Neuronal stem cell (in vitro differentiated cells): ENCODE measurements at regions not wholly inside any gene's neighbourhood (a gene's known extent, or its start where the extent isn't known, plus 50 kb on each side); places are given as distances from the start of the nearest gene placed in this dataset.

Experiments
- DNase-seq: peaks from one replicate; pipeline ENCODE4 v3.0.0-alpha.2; 2013; ENCODE audit warnings: low spot score
- H2AFZ ChIP-seq: one replicate; pipeline ENCODE4 v1.6.1; 2013; ENCODE audit warnings: mild to moderate bottlenecking, low read length, inconsistent platforms
- H2AK5ac ChIP-seq: 2 replicates; pipeline ENCODE4 v1.6.1; 2013; ENCODE audit warnings: low read depth, mild to moderate bottlenecking, inconsistent platforms, low read length, moderate library complexity, mixed read lengths
- H2BK120ac ChIP-seq: 2 replicates; pipeline ENCODE4 v1.6.1; 2013; ENCODE audit warnings: low read depth, mild to moderate bottlenecking, inconsistent platforms, low read length, moderate library complexity, mixed read lengths
- H2BK12ac ChIP-seq: one replicate; pipeline ENCODE4 v1.6.1; 2013; ENCODE audit warnings: low read length, inconsistent platforms
- H2BK15ac ChIP-seq: 2 replicates; pipeline ENCODE4 v1.6.1; 2013; ENCODE audit warnings: mild to moderate bottlenecking, low read length, inconsistent platforms, mixed read lengths
- H2BK5ac ChIP-seq: one replicate; pipeline ENCODE4 v1.6.1; 2013; ENCODE audit warnings: inconsistent platforms, mild to moderate bottlenecking, low read length, moderate library complexity
- H3K14ac ChIP-seq: one replicate; pipeline ENCODE4 v1.6.1; 2013; ENCODE audit warnings: low read length, inconsistent platforms
- H3K18ac ChIP-seq: 2 replicates; pipeline ENCODE4 v1.6.1; 2013; ENCODE audit warnings: low read length, inconsistent platforms
- H3K23ac ChIP-seq: 2 replicates; pipeline ENCODE4 v1.6.1; 2013; ENCODE audit warnings: low read depth, mild to moderate bottlenecking, mixed read lengths, low read length, inconsistent platforms; ENCODE audit not compliant: poor library complexity
- H3K27ac ChIP-seq: replicated peaks from 3 replicates; pipeline ENCODE4 v1.5.1; 2013; ENCODE audit warnings: low read length, inconsistent platforms
- H3K27me3 ChIP-seq, 3 experiments: 2 replicates each; pipeline ENCODE4 v1.6.1; 2013; ENCODE audit warnings: low read length in 3 of 3, mild to moderate bottlenecking in 2 of 3, inconsistent platforms in 1 of 3, low read depth in 1 of 3, mixed read lengths in 1 of 3, moderate library complexity in 1 of 3; ENCODE audit not compliant: control insufficient read depth in 3 of 3, insufficient read depth in 3 of 3
- H3K36me3 ChIP-seq, 2 donors: replicated peaks in 1 of 2; 2 replicates each; pipeline ENCODE4 v1.6.1; 2013; ENCODE audit warnings: low read length in 2 of 2; ENCODE audit not compliant: control insufficient read depth in 2 of 2, insufficient read depth in 2 of 2
- H3K4ac ChIP-seq: 2 replicates; pipeline ENCODE4 v1.6.1; 2013; ENCODE audit warnings: inconsistent platforms, mild to moderate bottlenecking, low read length, moderate library complexity
- H3K4me1 ChIP-seq, 2 donors: 1 replicate in 1 of 2; 2 replicates in 1 of 2; pipeline ENCODE4 v1.6.1; 2013; ENCODE audit warnings: low read length in 2 of 2, low read depth in 1 of 2; ENCODE audit not compliant: control insufficient read depth in 2 of 2, insufficient read depth in 1 of 2
- H3K4me2 ChIP-seq: one replicate; pipeline ENCODE4 v1.6.1; 2013; ENCODE audit warnings: mild to moderate bottlenecking, low read length, inconsistent platforms; ENCODE audit not compliant: insufficient read depth, poor library complexity, severe bottlenecking
- H3K4me3 ChIP-seq, 2 donors: 2 replicates each; pipeline ENCODE4 v1.5.1; 2013; ENCODE audit warnings: low read length in 2 of 2, mild to moderate bottlenecking in 2 of 2, inconsistent platforms in 1 of 2, moderate library complexity in 1 of 2
- H3K79me1 ChIP-seq: one replicate; pipeline ENCODE4 v1.6.1; 2013; ENCODE audit warnings: low read depth, mild to moderate bottlenecking, inconsistent platforms, low read length, moderate library complexity
- H3K9ac ChIP-seq: one replicate; pipeline ENCODE4 v1.6.1; 2013; ENCODE audit warnings: mild to moderate bottlenecking, low read depth, low read length, inconsistent platforms; ENCODE audit not compliant: poor library complexity
- H3K9me3 ChIP-seq, 2 donors: replicated peaks in 1 of 2; 2 replicates each; pipeline versions ENCODE3 to v1.6.1; 2013; ENCODE audit warnings: low read length in 2 of 2, mild to moderate bottlenecking in 2 of 2, inconsistent platforms in 1 of 2, low read depth in 1 of 2, mixed read lengths in 1 of 2, moderate library complexity in 1 of 2; ENCODE audit not compliant: control insufficient read depth in 2 of 2, insufficient read depth in 1 of 2
- H4K8ac ChIP-seq: one replicate; pipeline ENCODE4 v1.6.1; 2013; ENCODE audit warnings: low read depth, mild to moderate bottlenecking, inconsistent platforms, low read length, moderate library complexity
- H4K91ac ChIP-seq: one replicate; pipeline ENCODE4 v1.6.1; 2013; ENCODE audit warnings: low read length, low read depth, mild to moderate bottlenecking, inconsistent platforms; ENCODE audit not compliant: poor library complexity
- WGBS, 2 donors: extraction: QIAGEN DNeasy Blood & Tissue Kit; methylation state at CpG; one replicate each; pipeline ENCODE4 v1.1.7; 2013; ENCODE audit warnings: missing lambda C conversion rate in 2 of 2, mixed read lengths in 1 of 2; ENCODE audit not compliant: insufficient read length in 2 of 2, insufficient replicate concordance in 1 of 2; ENCODE audit errors: extremely low coverage in 2 of 2; 5-methylcytosine and 5-hydroxymethylcytosine counted together

- H4K91ac ChIP-seq, result no peak overlapping the region
- H4K8ac ChIP-seq, result no peak overlapping the region
- H3K27me3 ChIP-seq, result no peaks in the 10 kb centered on the region
- no peak for DNase-seq
- H3K9ac ChIP-seq, result no peak overlapping the region
- no peak overlapping the region for H2AK5ac ChIP-seq
- H3K36me3 ChIP-seq, result no peaks in the 10 kb centered on the region
- H3K14ac ChIP-seq, result no peak overlapping the region
- H3K4ac ChIP-seq, result no peak overlapping the region
- no peak overlapping the region for H2BK12ac ChIP-seq
- H3K4me2 ChIP-seq, result no peak overlapping the region
- no peak overlapping the region for H3K18ac ChIP-seq
- no peaks in the 10 kb centered on the region for H3K9me3 ChIP-seq
- no peak overlapping the region for H3K27ac ChIP-seq
- no CpG with 5 or more reads among the region's 5 CpGs for WGBS, 2 donors
- H3K4me1 ChIP-seq, result peaks cover 0 to 5% of the 10 kb centered on the region in 2 donors
- H2BK120ac ChIP-seq, result no peak overlapping the region
- H2BK15ac ChIP-seq, result no peak overlapping the region
- H3K23ac ChIP-seq, result no peak overlapping the region
- H3K4me3 ChIP-seq, result no peak overlapping the region
- H3K79me1 ChIP-seq, result no peaks in the 10 kb centered on the region
- H2AFZ ChIP-seq, result no peak overlapping the region
- no peak overlapping the region for H2BK5ac ChIP-seq
Measured at GRCh38 chr5:158027806-158028775, 169.1 kb upstream of the CLINT1 start.

GRCh38 chr5:158026304-158027031 is 167.5 kb upstream of the CLINT1 start:
- Histone ChIP-seq H4K91ac (no peak overlapping the region), H2BK5ac (no peak overlapping the region), H3K18ac (peak overlapping the region; percentile 27), H2AK5ac (no peak overlapping the region), H3K4me1 (peaks cover 0 to 5% of the 10 kb centered on the region in 2 donors), H3K27ac (no peak overlapping the region), H3K36me3 (no peaks in the 10 kb centered on the region), H2AFZ (no peak overlapping the region), H3K4me2 (no peak overlapping the region), H2BK12ac (no peak overlapping the region), H3K79me1 (no peaks in the 10 kb centered on the region), H3K4ac (no peak overlapping the region), H3K9me3 (no peaks in the 10 kb centered on the region), H3K27me3 (no peaks in the 10 kb centered on the region), H3K14ac (no peak overlapping the region), H2BK120ac (no peak overlapping the region), H3K9ac (no peak overlapping the region), H3K23ac (no peak overlapping the region), H3K4me3 (no peak overlapping the region), H2BK15ac (no peak overlapping the region), H4K8ac (no peak overlapping the region)
- DNase-seq, result no peak
- WGBS, 2 donors, result no CpG with 5 or more reads among the region's 7 CpGs

DNA sequence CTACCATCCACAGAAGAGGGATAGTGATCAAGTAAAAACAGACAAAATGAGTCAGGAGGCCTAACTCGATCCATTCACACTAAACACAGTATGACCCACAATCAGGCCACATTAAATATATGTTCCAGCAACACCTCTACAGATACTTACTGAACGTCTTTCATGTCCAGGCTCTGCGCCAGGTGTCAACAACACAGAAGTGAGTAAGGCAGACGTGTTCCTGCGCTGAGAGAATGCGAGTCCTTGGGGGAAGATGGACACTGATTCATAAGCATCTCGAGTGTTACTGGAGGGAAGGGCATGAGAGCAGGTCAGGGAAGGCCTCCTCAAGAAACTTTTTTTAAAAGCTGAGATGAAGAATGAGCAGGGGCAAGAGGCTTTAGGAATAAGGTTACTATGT is 164.3 kb upstream of the CLINT1 start:
- H2AFZ ChIP-seq, result no peak overlapping the region
- peaks cover 0 to 5% of the 10 kb centered on the region in 2 donors for H3K4me1 ChIP-seq
- no peak overlapping the region for H3K4me3 ChIP-seq
- H3K27ac ChIP-seq, result no peak overlapping the region
- no peak for DNase-seq
- H3K18ac ChIP-seq, result peak overlapping the region; percentile 55
- no peaks in the 10 kb centered on the region for H3K27me3 ChIP-seq
- no peak overlapping the region for H3K4me2 ChIP-seq
- H2BK12ac ChIP-seq, result no peak overlapping the region
- no peak overlapping the region for H3K14ac ChIP-seq
- H3K9me3 ChIP-seq, result no peaks in the 10 kb centered on the region
- no peaks in the 10 kb centered on the region for H3K36me3 ChIP-seq
- no peak overlapping the region for H4K8ac ChIP-seq
- H3K23ac ChIP-seq, result no peak overlapping the region
- peak overlapping the region; percentile 78 for H2BK120ac ChIP-seq
- H2BK15ac ChIP-seq, result no peak overlapping the region
- H2BK5ac ChIP-seq, result no peak overlapping the region
- no peak overlapping the region for H3K4ac ChIP-seq
- no peak overlapping the region for H3K9ac ChIP-seq
- no peak overlapping the region for H4K91ac ChIP-seq
- no peaks in the 10 kb centered on the region for H3K79me1 ChIP-seq
- no CpG with 5 or more reads among the region's 7 CpGs for WGBS, 2 donors
- peak overlapping the region; percentile 41 for H2AK5ac ChIP-seq

GRCh38 chr5:158022837-158023236 is 163.9 kb upstream of the CLINT1 start:
- DNase-seq, result no peak
- no peaks in the 10 kb centered on the region for H3K36me3 ChIP-seq
- H3K4me2 ChIP-seq, result no peak overlapping the region
- H3K27me3 ChIP-seq, result no peaks in the 10 kb centered on the region
- H2BK120ac ChIP-seq, result no peak overlapping the region
- H2BK12ac ChIP-seq, result no peak overlapping the region
- H3K23ac ChIP-seq, result no peak overlapping the region
- H2BK5ac ChIP-seq, result no peak overlapping the region
- no peak overlapping the region for H3K18ac ChIP-seq
- no peak overlapping the region for H3K4ac ChIP-seq
- no peak overlapping the region for H2BK15ac ChIP-seq
- no peak overlapping the region for H3K14ac ChIP-seq
- H2AK5ac ChIP-seq, result no peak overlapping the region
- peaks cover 0 to 7% of the 10 kb centered on the region in 2 donors for H3K4me1 ChIP-seq
- no CpG with 5 or more reads among the region's 6 CpGs for whole genome bisulfite sequencing, 2 donors
- no peaks in the 10 kb centered on the region for H3K79me1 ChIP-seq
- H4K8ac ChIP-seq, result no peak overlapping the region
- no peak overlapping the region for H3K4me3 ChIP-seq
- H3K9ac ChIP-seq, result no peak overlapping the region
- H2AFZ ChIP-seq, result no peak overlapping the region
- H3K9me3 ChIP-seq, result no peaks in the 10 kb centered on the region
- no peak overlapping the region for H3K27ac ChIP-seq
- H4K91ac ChIP-seq, result no peak overlapping the region
